ENCODE measurements at regions not wholly inside any gene's neighbourhood (a gene's known extent, or its start where the extent isn't known, plus 50 kb on each side); places are given as distances from the start of the nearest gene placed in this dataset.

DNA sequence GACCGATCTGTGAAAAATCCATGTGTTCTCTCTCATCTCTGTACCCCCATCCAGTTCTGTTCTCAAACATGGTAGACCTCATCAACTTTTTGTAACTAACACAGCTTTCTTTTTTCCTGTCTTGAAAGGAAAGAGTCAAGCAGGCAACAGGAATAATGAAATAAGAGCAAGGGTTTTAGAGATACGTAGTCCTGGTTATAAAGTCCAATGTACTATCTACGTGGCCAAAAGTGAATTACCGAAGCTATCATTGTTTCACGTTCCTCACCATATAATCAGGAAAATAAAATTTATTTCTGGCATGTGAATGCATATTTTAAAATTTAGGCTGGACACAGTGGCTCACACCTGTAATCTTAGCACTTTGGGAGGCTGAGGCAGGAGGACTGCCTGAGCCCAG lies 472.2 kb upstream of the ANO3 start:
- Histone ChIP-seq H3K9me2 (no peaks in the 10 kb centered on the region), H3K79me2 (ENCODE audit: insufficient read depth) (no peaks in the 10 kb centered on the region), H3K9me3 (no peaks in the 10 kb centered on the region), H3K9ac (no peak overlapping the region), H4K20me1 (ENCODE audit: insufficient read depth) (no peaks in the 10 kb centered on the region), H3K4me1 (ENCODE audit: control insufficient read depth in 1 of 2, insufficient read depth in 2 of 2, low read depth in 1 of 2, low read length in 1 of 2) (no peaks in the 10 kb centered on the region; a peak in 1 of 4 replicates), H3K27me3 (ENCODE audit: insufficient read depth) (no peaks in the 10 kb centered on the region), H3K36me3 (replicated peaks in 1 of 2; ENCODE audit: control insufficient read depth in 1 of 2, insufficient read depth in 2 of 2, low read length in 1 of 2) (no peaks in the 10 kb centered on the region), H3K27ac (ENCODE audit: low read depth in 2 of 2, low read length in 1 of 2) (no peak overlapping the region), H3F3A (replicated peaks; ENCODE audit: insufficient read depth) (no peaks in the 10 kb centered on the region), H3K4me3 (ENCODE audit: low read depth in 2 of 2, low read length in 1 of 2) (no peak overlapping the region), H2AFZ (ENCODE audit: low read depth) (no peak overlapping the region), H3K4me2 (no peak overlapping the region)
- POLR2A ChIA-PET: no interaction called here
- DNase-seq: no peak
- TF ChIP-seq SMC3 (IDR thresholded peaks at IDR 0.05; ENCODE audit: low read depth, low read length): no peak
- no peak for TF ChIP-seq RXRA (IDR thresholded peaks at IDR 0.05; ENCODE audit: borderline replicate concordance, low read depth)
- TF ChIP-seq TAF1 (IDR thresholded peaks at IDR 0.05; ENCODE audit: borderline replicate concordance, low read depth, low read length): no peak
- TF ChIP-seq MEF2A (IDR thresholded peaks at IDR 0.05; ENCODE audit: borderline replicate concordance, low read depth): no peak
- no peak for TF ChIP-seq EP300 (IDR thresholded peaks at IDR 0.05; ENCODE audit: borderline replicate concordance in 1 of 2, low read depth in 1 of 2, low read length in 1 of 2)
- no peak for TF ChIP-seq EZH2phosphoT487 (IDR thresholded peaks at IDR 0.05; ENCODE audit: borderline replicate concordance, low read depth)
- TF ChIP-seq FOXJ3 (CRISPR knock-in tag; IDR thresholded peaks at IDR 0.05): no peak
- TF ChIP-seq, protein P1, sequence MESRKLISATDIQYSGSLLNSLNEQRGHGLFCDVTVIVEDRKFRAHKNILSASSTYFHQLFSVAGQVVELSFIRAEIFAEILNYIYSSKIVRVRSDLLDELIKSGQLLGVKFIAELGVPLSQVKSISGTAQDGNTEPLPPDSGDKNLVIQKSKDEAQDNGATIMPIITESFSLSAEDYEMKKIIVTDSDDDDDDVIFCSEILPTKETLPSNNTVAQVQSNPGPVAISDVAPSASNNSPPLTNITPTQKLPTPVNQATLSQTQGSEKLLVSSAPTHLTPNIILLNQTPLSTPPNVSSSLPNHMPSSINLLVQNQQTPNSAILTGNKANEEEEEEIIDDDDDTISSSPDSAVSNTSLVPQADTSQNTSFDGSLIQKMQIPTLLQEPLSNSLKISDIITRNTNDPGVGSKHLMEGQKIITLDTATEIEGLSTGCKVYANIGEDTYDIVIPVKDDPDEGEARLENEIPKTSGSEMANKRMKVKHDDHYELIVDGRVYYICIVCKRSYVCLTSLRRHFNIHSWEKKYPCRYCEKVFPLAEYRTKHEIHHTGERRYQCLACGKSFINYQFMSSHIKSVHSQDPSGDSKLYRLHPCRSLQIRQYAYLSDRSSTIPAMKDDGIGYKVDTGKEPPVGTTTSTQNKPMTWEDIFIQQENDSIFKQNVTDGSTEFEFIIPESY (IDR thresholded peaks at IDR 0.05; ENCODE audit: borderline replicate concordance, low read depth): no peak
- TF ChIP-seq, protein P2, sequence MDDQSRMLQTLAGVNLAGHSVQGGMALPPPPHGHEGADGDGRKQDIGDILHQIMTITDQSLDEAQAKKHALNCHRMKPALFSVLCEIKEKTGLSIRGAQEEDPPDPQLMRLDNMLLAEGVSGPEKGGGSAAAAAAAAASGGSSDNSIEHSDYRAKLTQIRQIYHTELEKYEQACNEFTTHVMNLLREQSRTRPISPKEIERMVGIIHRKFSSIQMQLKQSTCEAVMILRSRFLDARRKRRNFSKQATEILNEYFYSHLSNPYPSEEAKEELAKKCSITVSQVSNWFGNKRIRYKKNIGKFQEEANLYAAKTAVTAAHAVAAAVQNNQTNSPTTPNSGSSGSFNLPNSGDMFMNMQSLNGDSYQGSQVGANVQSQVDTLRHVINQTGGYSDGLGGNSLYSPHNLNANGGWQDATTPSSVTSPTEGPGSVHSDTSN (IDR thresholded peaks at IDR 0.05): no peak
- TF ChIP-seq GABPA (IDR thresholded peaks at IDR 0.05; ENCODE audit: low read depth): no peak
- TF ChIP-seq, protein P3, sequence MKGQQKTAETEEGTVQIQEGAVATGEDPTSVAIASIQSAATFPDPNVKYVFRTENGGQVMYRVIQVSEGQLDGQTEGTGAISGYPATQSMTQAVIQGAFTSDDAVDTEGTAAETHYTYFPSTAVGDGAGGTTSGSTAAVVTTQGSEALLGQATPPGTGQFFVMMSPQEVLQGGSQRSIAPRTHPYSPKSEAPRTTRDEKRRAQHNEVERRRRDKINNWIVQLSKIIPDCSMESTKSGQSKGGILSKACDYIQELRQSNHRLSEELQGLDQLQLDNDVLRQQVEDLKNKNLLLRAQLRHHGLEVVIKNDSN (IDR thresholded peaks at IDR 0.05; ENCODE audit: borderline replicate concordance, low read depth): no peak
- TF ChIP-seq YY1 (IDR thresholded peaks at IDR 0.05; ENCODE audit: low read depth): no peak
- TF ChIP-seq, protein P4, sequence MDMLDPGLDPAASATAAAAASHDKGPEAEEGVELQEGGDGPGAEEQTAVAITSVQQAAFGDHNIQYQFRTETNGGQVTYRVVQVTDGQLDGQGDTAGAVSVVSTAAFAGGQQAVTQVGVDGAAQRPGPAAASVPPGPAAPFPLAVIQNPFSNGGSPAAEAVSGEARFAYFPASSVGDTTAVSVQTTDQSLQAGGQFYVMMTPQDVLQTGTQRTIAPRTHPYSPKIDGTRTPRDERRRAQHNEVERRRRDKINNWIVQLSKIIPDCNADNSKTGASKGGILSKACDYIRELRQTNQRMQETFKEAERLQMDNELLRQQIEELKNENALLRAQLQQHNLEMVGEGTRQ (IDR thresholded peaks at IDR 0.05; ENCODE audit: borderline replicate concordance, low read depth, low read length): no peak
- TF ChIP-seq, protein P5, sequence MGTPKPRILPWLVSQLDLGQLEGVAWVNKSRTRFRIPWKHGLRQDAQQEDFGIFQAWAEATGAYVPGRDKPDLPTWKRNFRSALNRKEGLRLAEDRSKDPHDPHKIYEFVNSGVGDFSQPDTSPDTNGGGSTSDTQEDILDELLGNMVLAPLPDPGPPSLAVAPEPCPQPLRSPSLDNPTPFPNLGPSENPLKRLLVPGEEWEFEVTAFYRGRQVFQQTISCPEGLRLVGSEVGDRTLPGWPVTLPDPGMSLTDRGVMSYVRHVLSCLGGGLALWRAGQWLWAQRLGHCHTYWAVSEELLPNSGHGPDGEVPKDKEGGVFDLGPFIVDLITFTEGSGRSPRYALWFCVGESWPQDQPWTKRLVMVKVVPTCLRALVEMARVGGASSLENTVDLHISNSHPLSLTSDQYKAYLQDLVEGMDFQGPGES (IDR thresholded peaks at IDR 0.05; ENCODE audit: low read depth, low read length): no peak
- 75% methylated on average over 5 of the region's 5 CpGs for WGBS (ENCODE audit: low lambda C conversion rate)
- CTCF ChIA-PET: interaction anchor here (1.0 to 1.1 kb wide), 2 partner anchors 10 to 17 kb away, joined by 3 to 5 read pairs; no protein-coding TSS in a partner anchor

Data from SK-N-SH (cell line).